ENCODE measurements at regions not wholly inside any gene's neighbourhood (a gene's known extent, or its start where the extent isn't known, plus 50 kb on each side); places are given as distances from the start of the nearest gene placed in this dataset.

DNA sequence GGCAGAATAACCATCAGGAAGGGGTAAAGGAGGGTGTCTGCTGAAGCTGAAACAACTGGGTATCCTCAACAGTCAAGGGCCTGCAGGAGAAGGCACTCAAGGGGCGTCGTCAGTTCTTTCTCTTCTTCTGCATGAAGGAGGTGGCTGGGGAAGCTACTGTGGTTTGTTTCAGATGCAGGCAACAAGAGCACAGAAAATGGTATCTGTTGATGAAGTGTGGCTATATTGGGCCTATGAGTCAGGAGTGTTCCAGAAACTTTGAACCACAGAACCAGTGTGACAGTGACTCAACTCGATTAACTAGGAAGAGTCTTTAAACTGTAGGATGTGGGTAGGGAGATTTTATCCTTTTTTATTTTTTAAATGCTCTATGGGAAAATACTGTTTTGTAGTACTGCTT is 686.3 kb downstream of the FGF9 start:
- no peak for FAIRE-seq

DNA sequence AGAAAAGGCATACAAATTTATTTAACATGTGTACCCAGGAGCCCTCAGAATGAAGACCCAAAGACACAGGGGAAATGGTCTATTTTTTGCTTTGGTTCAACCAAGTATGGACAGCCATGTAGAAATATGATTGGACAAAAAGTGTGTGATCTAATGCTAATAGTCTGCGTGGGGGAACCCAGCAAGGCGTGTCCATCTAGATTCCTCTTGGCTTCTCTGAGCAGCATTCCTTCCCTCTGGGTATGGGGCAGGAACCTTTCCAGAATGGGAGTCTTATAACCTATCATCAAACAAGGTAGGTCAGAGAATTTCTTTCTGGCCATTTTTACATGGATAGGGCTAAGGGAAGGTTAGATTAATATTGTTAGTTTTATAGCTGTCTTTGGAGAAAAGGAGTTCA is 698.2 kb downstream of the FGF9 start:
- FAIRE-seq, result no peak

GRCh38 chr13:22369840-22370239 is 699.0 kb downstream of the FGF9 start:
- no peak for FAIRE-seq

DNA sequence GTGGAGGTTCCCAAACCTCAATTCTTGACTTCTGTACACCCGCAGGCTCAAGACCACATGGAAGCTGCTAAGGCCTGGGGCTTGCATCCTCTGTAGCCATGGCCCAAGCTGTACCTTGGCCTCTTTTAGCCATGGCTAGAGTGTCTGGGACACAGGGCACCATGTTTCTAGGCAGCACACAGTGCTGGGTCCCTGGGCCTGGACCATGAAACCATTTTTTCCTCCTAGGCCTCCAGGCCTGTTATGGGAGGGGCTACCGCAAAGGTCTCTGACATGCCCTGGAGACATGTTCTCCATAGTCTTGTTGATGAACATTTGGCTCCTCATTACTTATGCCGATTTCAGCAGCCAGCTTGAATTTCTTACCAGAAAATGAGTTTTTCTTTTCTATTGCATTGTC is 701.4 kb downstream of the FGF9 start:
- no peak for FAIRE-seq

- FAIRE-seq, result no peak
Measured at GRCh38 chr13:22375151-22375550, 704.3 kb downstream of the FGF9 start.

DNA sequence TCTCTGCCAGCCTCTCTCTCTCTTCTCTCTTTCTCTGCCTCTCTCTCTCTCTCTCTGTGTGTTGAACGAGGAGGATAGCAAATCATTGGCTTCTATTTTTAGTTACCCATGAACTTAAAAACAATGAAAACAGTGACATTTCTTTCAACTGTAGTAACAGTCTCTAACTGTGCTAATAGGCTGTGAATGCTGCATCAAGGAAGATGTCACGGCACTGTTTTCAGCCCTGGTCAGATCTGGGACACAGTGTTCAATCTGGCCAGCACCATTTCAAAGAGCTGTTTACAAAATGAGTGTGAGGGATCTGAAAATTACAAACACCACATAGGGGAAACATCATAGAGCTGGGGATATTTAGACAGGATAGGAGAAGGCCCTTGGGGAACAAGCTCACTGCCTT is 717.0 kb downstream of the FGF9 start:
- FAIRE-seq, result no peak

DNA sequence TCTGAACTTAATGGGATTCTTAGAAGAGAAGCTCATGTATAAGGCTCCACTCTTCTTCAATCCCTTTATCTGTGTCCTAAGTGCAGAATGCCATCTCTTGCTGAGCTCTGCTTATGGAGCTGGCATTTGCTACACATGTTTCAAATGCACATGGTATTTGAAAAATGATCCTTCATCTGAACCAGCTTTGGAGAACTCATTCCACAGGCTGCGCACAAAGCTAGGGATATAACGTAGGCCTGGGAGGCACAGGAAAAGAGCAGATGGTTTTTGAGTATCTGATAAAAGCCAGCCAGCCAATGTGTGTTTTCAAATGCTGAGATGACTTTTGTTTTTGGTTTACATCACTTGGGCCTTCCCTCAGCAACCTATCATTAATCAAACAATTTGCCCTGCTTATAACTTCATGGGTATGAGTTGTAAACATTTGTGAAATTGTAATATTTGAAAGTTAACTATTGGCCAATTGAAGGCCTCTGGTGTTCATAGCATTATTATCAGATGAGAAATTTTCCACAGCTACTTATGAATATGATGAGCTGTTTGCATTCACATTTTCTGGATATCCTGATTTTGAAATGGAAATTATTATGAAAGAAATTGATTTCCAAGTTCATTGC is 729.0 kb downstream of the FGF9 start:
- no peak for FAIRE-seq

GRCh38 chr13:22402682-22403081 is 731.8 kb downstream of the FGF9 start:
- no peak for FAIRE-seq

- FAIRE-seq, result no peak
Measured at GRCh38 chr13:22403144-22403543, 732.3 kb downstream of the FGF9 start.

GRCh38 chr13:22405891-22406290 is 735.0 kb downstream of the FGF9 start:
- no peak for FAIRE-seq

DNA sequence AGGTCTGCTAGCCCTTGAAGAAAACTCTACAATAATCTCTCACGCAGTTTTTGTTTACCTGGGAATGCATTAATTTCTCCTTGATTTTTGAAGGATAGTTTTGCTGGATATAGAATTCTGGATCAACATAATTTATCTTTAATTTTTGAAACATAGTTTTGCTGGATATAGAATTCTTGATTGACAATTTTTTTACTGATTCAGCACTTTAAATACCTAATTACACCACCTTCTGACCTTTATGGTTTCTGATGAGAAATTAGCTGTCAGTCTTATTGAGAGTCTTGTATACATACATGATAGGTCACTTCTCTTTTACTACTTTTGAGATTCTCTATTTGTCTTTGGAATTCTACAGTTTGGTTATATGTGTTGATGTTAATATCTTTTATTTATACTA is 741.6 kb downstream of the FGF9 start:
- no peak for FAIRE-seq

GRCh38 chr13:22422023-22422422 is 751.1 kb downstream of the FGF9 start:
- FAIRE-seq, result no peak

GRCh38 chr13:22422712-22423111 is 751.8 kb downstream of the FGF9 start:
- no peak for FAIRE-seq

GRCh38 chr13:22423261-22423660 is 752.4 kb downstream of the FGF9 start:
- no peak for FAIRE-seq

GRCh38 chr13:22425087-22425486 is 754.2 kb downstream of the FGF9 start:
- no peak for FAIRE-seq

- FAIRE-seq, result no peak
Measured at GRCh38 chr13:22427066-22427465, 753.7 kb upstream of the SGCG start.

DNA sequence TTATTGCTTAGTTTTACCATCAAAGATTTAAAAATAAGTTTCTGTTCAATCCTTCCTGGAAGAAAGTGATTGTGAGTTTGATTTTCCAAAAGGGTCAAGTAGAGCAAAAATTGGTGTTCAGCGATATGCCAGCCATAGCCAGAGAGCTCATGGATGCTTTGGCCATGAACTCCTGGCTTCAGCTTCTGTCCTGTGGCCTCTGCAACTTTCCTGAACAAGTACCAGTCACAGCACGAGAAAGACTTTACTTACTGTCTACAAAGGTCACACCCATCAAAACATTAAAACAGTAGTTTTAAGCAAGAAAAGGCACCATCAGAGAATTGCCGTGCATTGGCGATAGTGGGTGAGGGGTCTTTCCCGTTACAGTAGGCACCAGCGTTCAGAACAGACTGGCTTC is 753.0 kb upstream of the SGCG start:
- no peak for FAIRE-seq

GRCh38 chr13:22428188-22428828 is 752.5 kb upstream of the SGCG start:
- FAIRE-seq, result no peak

- no peak for FAIRE-seq
Measured at GRCh38 chr13:22432690-22433089, 748.1 kb upstream of the SGCG start.

DNA sequence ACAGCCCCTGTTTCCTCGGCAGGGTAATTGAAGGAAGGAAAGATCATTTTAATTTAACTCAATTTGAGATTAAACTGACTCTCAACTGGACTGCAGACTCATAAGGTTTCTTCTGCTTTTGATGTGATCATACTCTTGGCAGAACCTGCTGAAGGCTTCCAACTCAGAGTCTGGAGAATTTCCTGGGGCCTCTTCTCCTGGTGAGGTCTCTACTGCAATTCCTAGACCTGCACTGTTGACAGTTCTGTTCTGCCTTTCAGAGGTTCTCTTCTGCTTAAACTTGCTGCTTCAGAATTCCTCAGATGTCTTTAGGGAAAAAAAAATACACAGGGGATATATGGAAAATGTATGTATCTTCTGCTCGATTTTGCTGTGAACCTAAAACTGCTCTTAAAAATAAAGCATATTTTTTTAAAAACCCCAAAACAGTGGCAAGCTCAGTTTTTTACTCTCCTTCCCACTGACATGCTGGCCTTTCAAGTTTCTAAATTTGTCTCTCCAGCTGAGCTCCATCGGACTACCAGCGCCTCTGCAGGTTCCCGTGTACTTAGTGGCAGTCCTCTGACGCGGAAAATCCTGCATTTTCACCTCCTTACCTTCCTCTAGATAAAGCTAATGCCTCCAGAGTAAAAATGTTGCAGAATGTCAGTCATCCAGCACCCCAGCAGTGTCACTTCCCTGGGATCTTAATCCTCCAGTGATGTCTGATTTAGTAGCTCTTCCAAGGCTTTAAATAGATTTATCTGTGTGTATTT is 733.5 kb upstream of the SGCG start:
- FAIRE-seq, result no peak

DNA sequence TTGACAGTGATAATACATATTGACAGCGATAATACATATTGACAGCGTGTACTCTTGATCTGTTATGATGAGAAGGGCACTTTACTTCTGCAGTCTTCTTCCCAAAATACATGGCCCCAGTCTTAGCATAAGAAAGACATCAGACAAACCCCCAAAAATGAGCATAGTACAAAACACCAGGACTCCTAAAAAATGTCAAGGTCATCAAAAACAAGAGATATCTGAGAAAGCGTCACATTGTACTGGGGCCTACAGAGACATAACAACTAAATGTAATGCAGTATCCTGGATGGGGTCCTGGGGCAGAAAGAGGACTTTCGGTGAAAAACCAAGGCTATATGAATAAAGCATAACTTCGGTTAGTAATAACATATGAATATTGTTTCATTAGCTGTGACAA is 731.5 kb upstream of the SGCG start:
- FAIRE-seq, result no peak

- no peak for FAIRE-seq
Measured at GRCh38 chr13:22451327-22451741, 729.4 kb upstream of the SGCG start.

GRCh38 chr13:22454586-22454985 is 726.2 kb upstream of the SGCG start:
- FAIRE-seq, result no peak

- no peak for FAIRE-seq
Measured at GRCh38 chr13:22455036-22455435, 725.7 kb upstream of the SGCG start.

Measured in TTC549 (cell line).